ENCODE measurements at regions not wholly inside any gene's neighbourhood (a gene's known extent, or its start where the extent isn't known, plus 50 kb on each side); places are given as distances from the start of the nearest gene placed in this dataset.

- no peak overlapping the region for H3K27ac Mint-ChIP-seq
- Histone ChIP-seq H3K4me1 (ENCODE audit: control insufficient read depth in 2 of 2, insufficient read depth in 2 of 2, low read length in 2 of 2) (no peaks in the 10 kb centered on the region), H3K27ac (ENCODE audit: low read length in 2 of 2) (no peak overlapping the region), H4K20me1 (ENCODE audit: control insufficient read depth, insufficient read depth, low read length, poor library complexity, severe bottlenecking) (no peaks in the 10 kb centered on the region), H3K79me2 (ENCODE audit: control insufficient read depth, insufficient read depth, low read length) (no peaks in the 10 kb centered on the region), H3K9ac (ENCODE audit: low read length) (no peak overlapping the region), H2AFZ (ENCODE audit: insufficient read depth, low read depth, low read length, poor library complexity, severe bottlenecking) (no peak overlapping the region), H3K9me3 (ENCODE audit: control extremely low read depth in 1 of 3, control insufficient read depth in 2 of 3, insufficient read depth in 1 of 3, low read length in 2 of 3) (no peaks in the 10 kb centered on the region), H3K36me3 (replicated peaks in 1 of 2; ENCODE audit: control extremely low read depth in 1 of 2, control insufficient read depth in 1 of 2, extremely low read depth in 1 of 2, insufficient read depth in 2 of 2, low read length in 1 of 2) (no peaks in the 10 kb centered on the region), H3K4me3 (ENCODE audit: control extremely low read depth in 1 of 5, extremely low read depth in 1 of 5, insufficient read depth in 1 of 5, low read depth in 2 of 5, low read length in 4 of 5) (no peak overlapping the region), H3K27me3 (replicated peaks in 1 of 4; ENCODE audit: control extremely low read depth in 1 of 4, control insufficient read depth in 3 of 4, insufficient read depth in 4 of 4, low read length in 3 of 4) (no peaks in the 10 kb centered on the region), H3K4me2 (replicated peaks; ENCODE audit: low read depth, low read length, poor library complexity, severe bottlenecking) (no peak overlapping the region)
- TF ChIP-seq, protein P1, sequence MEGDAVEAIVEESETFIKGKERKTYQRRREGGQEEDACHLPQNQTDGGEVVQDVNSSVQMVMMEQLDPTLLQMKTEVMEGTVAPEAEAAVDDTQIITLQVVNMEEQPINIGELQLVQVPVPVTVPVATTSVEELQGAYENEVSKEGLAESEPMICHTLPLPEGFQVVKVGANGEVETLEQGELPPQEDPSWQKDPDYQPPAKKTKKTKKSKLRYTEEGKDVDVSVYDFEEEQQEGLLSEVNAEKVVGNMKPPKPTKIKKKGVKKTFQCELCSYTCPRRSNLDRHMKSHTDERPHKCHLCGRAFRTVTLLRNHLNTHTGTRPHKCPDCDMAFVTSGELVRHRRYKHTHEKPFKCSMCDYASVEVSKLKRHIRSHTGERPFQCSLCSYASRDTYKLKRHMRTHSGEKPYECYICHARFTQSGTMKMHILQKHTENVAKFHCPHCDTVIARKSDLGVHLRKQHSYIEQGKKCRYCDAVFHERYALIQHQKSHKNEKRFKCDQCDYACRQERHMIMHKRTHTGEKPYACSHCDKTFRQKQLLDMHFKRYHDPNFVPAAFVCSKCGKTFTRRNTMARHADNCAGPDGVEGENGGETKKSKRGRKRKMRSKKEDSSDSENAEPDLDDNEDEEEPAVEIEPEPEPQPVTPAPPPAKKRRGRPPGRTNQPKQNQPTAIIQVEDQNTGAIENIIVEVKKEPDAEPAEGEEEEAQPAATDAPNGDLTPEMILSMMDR (IDR thresholded peaks at IDR 0.05): no peak
- no peaks in the 10 kb centered on the region for H3K27me3 Mint-ChIP-seq
- WGBS (ENCODE audit: insufficient coverage): no CpG with 5 or more reads among the region's 1 CpG
- no peak for DNase-seq
- H3K4me1 Mint-ChIP-seq: no peaks in the 10 kb centered on the region
- ATAC-seq (ENCODE audit: low read depth): no peak
- POLR2A ChIA-PET: no interaction called here
- intact Hi-C loops (cut with micrococcal nuclease): no loop called here
- no peaks in the 10 kb centered on the region for H3K9me3 Mint-ChIP-seq (ENCODE audit: insufficient read depth)
- CTCF ChIA-PET: no interaction called here
- no peak overlapping the region for H3K4me3 Mint-ChIP-seq
These were observed 399.0 kb downstream of the HGF start for GRCh38 chr7:81370822-81371221.

- no peaks in the 10 kb centered on the region for H3K4me1 ChIP-seq (ENCODE audit: control insufficient read depth in 2 of 2, insufficient read depth in 2 of 2, low read length in 2 of 2)
- ATAC-seq (ENCODE audit: low read depth) (no peak), DNase-seq (no peak)
- intact Hi-C loops (cut with micrococcal nuclease): no loop called here
- no peak overlapping the region for H3K4me3 Mint-ChIP-seq
- H3K36me3 ChIP-seq (replicated peaks in 1 of 2; ENCODE audit: control extremely low read depth in 1 of 2, control insufficient read depth in 1 of 2, extremely low read depth in 1 of 2, insufficient read depth in 2 of 2, low read length in 1 of 2): no peaks in the 10 kb centered on the region
- no peak overlapping the region for H2AFZ ChIP-seq (ENCODE audit: insufficient read depth, low read depth, low read length, poor library complexity, severe bottlenecking)
- H3K79me2 ChIP-seq (ENCODE audit: control insufficient read depth, insufficient read depth, low read length): no peaks in the 10 kb centered on the region
- H3K27ac Mint-ChIP-seq: no peak overlapping the region
- no peaks in the 10 kb centered on the region for H3K27me3 ChIP-seq (replicated peaks in 1 of 4; ENCODE audit: control extremely low read depth in 1 of 4, control insufficient read depth in 3 of 4, insufficient read depth in 4 of 4, low read length in 3 of 4)
- H3K4me1 Mint-ChIP-seq: no peaks in the 10 kb centered on the region
- TF ChIP-seq, protein P1 (IDR thresholded peaks at IDR 0.05): no peak
- no peak for TF ChIP-seq EZH2 (IDR thresholded peaks at IDR 0.05; ENCODE audit: borderline replicate concordance, insufficient read depth, low read depth, low read length, poor library complexity, severe bottlenecking)
- no peaks in the 10 kb centered on the region for H4K20me1 ChIP-seq (ENCODE audit: control insufficient read depth, insufficient read depth, low read length, poor library complexity, severe bottlenecking)
- H3K9me3 ChIP-seq (ENCODE audit: control extremely low read depth in 1 of 3, control insufficient read depth in 2 of 3, insufficient read depth in 1 of 3, low read length in 2 of 3): no peaks in the 10 kb centered on the region
- WGBS (ENCODE audit: insufficient coverage): 100% methylated on average over 1 of the region's 3 CpGs
- no peak overlapping the region for H3K27ac ChIP-seq (ENCODE audit: low read length in 2 of 2)
- no peak overlapping the region for H3K4me3 ChIP-seq (ENCODE audit: control extremely low read depth in 1 of 5, extremely low read depth in 1 of 5, insufficient read depth in 1 of 5, low read depth in 2 of 5, low read length in 4 of 5)
- no peaks in the 10 kb centered on the region for H3K27me3 Mint-ChIP-seq
- H3K4me2 ChIP-seq (replicated peaks; ENCODE audit: low read depth, low read length, poor library complexity, severe bottlenecking): no peak overlapping the region
- ChIA-PET POLR2A (no interaction called here), CTCF (no interaction called here)
- no peak overlapping the region for H3K9ac ChIP-seq (ENCODE audit: low read length)
- no peaks in the 10 kb centered on the region for H3K9me3 Mint-ChIP-seq (ENCODE audit: insufficient read depth)
These were observed 402.4 kb downstream of the HGF start for GRCh38 chr7:81367326-81367931.

Data from B cell (primary cell).